KBM-7 (cell line): ENCODE measurements at regions not wholly inside any gene's neighbourhood (a gene's known extent, or its start where the extent isn't known, plus 50 kb on each side); places are given as distances from the start of the nearest gene placed in this dataset.
"Not testable (repeated sequence)": the region's sequence is repeated elsewhere in the genome, so short reads cannot be mapped to it uniquely, and the experiment has no call there.

Experiments
- DNase-seq: peaks from one replicate; pipeline ENCODE4 v3.0.0-alpha.2; 2015
- in situ Hi-C: fragments of 300-500 bp; cut with MboI; formaldehyde crosslinking; loops from 2 replicates; pipeline ENCODE4 v1.14.3; 2020; ENCODE audit warnings: low sequenced_read_pairs, low pct_unique_long_range_greater_than_20kb, mixed read lengths

DNA sequence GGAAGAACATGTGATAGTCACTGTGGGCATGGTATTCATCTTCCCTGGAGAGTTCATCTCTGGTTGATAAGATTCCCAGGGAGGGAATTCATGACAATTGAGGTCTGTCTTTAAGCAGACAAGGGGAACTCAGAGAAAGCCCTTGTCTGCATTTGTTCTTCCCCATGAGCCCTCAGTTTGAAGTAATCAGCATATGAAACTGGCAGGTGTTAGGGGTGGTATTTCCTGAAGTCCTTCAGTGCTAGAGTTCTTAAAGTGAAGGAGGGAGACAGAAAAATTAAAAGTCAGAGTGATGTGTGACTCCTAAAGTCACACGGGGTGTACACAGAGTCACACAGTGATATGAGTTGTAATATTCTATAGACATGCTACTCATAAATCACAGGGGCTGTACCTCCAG, 60.6 kb upstream of the SYK start:
- DNase-seq: no peak
- in situ Hi-C loops: no loop called here

DNA sequence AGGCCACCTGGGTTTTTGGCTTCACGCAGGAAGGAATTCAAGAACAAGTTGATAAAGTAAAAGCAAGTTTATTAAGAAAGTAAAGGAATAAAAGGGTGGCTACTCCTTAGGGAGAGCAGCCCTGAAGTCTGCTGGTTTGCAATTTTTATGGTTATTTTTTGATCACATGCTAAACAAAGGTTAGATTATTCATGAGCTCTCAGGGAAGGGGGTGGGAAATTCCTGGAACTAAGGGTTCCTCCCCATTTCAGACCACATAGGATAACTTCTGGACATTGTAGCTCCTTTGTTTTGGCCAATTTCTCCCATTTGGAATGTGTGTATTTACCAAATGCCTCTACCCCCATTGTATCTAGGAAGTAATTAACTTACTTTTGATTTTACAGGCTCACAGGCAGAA, 63.9 kb upstream of the SYK start:
- in situ Hi-C loops: no loop called here
- DNase-seq: no peak

DNA sequence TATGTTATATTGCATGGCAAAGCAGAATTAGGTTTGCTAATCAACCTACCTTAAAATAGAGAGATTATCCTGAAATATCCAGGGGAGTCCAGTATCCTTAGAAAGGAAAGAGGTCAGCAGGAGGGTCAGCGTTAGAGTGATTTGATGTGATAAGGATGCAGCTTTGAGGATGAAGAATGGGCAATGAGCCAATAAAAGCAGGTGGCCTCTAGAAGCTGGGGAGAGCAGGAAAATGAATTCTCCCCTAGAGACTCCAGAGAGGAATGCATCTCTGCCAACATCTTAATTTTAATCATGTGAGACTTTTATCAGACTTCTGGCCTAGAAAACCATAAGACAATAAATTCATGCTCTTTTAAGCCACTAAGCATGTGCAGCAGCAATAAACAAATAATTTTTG, 65.7 kb upstream of the SYK start:
- no peak for DNase-seq
- in situ Hi-C loops: no loop called here

DNA sequence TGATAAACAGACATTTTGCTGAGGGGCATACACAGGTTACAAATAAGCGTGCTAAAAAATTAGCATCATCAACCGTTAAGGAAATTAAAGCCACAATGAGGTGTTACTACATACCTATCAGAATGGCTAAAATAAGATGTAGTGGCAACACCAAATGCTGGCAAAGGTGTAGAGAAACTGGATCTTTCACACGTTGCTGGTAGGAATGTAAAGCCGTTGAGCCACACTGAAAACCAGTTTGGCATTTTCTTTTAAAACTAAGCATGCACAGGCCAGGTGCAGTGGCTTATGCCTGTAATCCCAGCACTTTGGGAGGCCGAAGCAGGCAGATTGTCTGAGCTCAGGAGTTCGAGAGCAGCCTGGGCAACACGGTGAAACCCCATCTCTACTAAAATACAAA, 67.0 kb upstream of the SYK start:
- no peak for DNase-seq
- in situ Hi-C loops: no loop called here

DNA sequence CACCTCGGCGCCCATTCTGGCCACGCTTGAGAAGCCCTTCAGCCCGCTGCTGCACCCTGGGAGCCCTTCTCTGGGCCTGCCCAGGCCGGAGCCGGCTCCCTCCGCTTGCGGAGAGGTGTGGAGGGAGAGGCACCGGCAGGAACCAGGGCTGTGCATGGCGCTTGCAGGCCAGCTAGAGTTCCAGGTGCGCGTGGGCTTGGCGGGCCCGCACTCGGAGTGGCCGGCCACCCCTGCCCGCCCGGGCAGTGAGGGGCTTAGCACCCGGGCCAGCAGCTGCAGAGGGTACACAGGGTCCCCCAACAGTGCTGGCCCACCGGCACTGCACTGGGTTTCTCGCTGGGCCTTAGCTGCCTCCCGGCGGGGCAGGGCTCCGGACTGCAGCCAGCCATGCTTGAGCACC, 72.3 kb upstream of the SYK start:
- in situ Hi-C loops: no loop called here
- DNase-seq: no peak

DNA sequence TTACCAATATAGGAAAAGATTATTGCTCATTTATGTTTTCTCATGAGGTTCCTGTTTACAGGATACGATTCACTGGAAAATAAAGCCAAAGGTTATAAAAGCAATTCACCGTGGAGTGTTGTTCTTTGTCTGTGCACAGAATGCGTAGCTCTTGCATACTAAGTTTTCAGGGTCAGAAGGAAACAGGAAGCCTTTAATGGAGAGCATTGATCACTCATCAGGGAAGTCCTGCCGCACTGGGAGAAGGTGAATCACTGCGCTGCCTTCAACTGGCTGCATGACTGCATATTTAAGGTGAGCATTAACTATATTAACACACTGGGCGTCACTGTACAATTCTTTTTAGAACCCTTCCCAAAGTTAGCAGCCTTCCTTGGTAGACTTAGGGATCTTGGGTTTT, 74.1 kb upstream of the SYK start:
- no peak for DNase-seq
- in situ Hi-C loops: no loop called here

DNA sequence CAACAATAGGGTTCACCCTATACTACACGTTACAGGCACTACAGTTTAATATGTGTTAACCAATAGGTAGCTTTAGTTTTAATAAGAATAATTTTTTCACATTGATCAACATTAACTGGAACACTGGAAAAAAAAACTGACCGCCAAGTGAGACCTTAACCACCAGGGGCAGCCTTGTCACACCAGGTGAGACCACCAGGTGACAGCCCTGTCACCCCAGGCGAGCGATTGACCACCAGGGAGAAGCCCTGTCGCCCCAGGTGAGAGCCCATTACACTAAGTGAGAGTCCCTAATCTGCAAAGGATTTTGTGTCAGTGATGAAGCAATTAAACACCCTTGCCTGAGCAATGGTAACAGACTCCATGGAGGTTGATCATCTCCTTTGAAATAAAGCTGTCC, 75.4 kb upstream of the SYK start:
- DNase-seq: no peak
- in situ Hi-C loops: no loop called here

DNA sequence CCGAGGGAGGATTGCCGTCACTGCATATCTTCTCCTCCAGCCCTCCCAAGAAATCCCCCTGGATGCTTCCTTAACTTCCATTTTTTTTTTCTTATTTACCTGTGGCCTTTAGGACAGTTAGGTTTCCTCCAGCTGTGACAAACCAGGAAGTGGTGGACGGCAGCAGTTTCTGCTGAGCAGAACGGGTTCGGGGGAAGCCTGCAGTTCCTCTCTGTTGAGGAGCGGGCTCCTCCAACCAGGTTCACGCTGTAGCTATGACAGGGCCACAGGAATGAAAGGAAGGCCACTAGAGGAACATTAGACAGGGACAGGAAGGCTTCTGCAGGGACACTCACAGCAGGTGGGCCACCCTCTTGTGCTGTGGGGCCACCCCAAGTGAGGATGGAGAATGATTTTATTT, 76.7 kb upstream of the SYK start:
- peak; percentile 25 for DNase-seq
- in situ Hi-C loops: no loop called here

DNA sequence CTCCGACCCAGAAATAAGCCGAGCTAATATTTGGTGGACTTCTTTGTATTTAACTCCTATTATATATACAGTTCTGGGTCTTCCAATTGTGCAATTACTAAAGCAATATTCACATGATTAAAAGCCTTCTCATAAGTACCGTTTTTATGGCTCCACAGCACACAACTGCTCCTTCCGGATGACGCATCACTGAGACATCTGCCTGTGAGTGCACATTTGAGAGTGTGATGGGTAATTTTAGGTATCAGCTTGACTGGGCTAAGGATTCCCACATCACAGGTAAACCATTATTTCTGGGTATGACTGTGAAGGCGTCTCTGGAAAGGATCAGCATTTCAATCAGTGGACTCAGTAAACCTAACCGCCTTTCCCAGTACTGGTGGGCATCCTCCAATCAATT, 77.5 kb upstream of the SYK start:
- in situ Hi-C loops: no loop called here
- DNase-seq: no peak

DNA sequence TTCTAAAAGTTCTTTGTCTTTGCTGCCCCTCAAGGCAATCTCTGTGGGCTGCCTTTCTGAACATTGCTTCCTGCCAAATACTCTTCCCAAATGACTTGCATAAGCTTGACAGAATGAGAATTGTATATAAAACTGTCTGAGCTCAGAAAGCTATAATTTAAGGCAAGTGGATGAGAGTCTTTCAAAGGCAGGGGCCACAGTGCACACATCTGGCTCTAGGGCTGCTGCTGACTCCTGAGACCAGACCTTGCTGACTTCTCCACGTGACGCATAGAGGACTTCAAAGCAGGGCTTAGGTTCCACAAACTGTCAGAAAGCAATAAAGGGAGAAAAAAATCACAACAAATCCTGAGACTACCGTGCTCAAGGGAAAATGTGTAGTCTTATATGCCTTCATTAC, 79.4 kb upstream of the DIRAS2 start:
- in situ Hi-C loops: no loop called here
- DNase-seq: no peak

DNA sequence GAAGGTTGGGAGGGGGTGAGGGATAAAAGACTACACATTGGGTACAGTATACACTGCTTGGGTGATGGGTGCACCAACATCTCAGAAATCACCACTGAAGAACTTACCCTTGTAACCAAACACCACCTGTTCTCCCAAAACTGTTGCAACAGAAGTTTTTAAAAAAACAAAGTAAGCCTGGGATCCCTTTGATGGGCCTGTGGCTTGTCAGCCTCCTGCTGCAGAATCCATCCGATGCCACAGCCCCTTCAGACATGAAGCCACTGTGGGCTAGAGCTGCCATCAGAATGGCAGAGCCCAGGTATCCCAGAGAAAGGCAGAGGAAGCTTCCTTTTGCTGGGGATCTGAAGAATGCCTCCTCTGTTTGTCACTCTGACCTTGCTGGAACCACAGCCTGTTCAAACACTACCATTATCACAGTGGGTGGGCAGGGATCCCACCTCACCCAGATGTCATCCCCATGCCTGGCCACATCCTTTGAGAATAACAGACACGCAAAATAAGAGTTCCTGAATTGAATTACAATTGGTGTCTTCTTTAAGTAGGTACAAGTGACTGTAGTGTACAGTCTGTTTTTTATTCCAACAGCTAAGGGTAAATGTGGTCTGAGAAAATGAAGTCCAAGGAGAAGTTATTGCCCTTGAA, 78.1 kb upstream of the DIRAS2 start:
- in situ Hi-C loops: no loop called here
- DNase-seq: no peak

DNA sequence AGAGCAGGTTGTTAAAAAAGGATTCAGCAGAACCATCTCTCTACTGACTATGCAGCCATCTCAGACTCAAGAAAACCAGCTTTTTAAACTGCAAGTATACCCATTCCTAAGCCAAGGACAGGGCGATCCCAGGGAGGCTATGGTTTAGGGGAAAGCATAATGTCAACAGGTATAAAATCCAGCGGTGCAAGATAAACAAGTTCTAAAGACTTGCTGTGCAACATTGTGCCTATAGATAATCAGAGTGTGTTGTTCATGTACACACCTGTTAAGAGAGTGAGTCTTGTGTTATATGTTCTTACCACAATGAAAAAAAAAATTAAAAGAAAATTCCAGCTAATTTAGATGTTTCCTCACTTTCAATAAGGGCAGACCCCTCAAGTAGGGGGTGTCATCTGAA, 63.6 kb upstream of the DIRAS2 start:
- no peak for DNase-seq
- in situ Hi-C loops: no loop called here

DNA sequence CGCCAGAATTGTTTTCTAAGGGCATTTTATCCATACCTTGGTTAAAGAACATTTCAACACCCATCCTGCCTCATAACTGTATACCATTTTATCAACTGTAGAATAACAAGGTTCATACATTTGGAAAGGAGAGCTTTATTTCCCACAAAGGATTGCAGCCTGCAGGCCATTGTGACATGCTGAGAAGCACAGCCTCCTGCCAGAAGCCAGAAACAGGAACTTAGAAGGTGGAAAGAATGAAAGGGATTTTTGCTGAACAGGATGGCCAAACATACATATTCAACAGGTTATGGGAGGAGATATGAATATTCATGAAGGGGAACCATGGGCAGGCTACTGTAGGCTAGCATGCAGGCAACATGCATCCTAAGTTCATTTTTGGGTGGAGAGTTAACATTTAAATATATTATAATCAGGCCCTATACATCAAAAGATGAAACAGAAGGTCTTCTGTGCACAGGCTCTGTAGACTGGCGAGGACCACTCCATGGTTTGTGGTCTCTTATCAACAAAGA, 59.9 kb upstream of the DIRAS2 start:
- DNase-seq: no peak
- in situ Hi-C loops: no loop called here

DNA sequence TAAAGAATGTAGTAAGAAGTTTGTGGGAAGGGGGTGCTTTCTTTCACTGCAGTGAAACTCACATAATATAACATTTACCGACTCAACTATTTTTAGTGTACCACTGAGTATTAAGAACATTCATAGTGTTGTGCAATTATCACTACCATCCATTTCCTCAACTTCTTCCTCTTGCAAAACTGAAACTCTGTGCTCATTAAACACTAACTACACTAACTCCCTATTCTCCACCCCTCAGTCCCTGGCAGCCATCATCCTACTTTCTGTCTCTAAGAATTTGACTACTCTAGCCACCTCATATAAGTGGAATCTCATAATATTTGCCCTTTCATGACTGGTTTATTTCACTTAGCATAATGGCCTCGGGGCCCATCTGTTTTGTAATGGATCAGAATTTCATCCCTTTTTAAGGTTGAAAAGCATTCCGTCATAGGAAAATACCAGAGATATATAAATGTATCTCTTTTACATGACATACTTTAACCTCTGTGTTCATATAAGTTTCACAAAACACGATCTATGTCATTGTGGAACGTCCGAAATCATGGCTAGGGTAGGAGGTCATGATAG, 56.3 kb upstream of the DIRAS2 start:
- in situ Hi-C loops: no loop called here
- DNase-seq: no peak

DNA sequence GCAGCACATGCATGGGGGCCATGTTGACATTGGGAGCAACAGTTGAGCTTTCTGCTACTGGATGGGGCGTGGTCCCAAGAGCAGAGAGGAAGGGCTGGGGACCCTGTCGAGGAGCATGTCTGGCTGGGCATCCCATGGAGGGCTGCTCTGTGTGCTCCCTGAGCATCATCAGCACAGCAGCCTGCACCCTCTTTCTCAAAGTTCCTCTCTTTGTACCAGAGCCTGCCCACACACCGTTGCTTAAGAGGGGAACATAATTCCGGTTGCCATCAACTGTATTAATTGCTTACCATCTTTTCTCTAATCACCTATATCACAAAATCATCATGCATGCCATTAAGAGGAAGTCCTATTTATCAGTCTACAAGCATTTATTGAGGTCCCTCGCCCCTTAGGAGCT, 55.2 kb upstream of the DIRAS2 start:
- in situ Hi-C loops: no loop called here
- DNase-seq: no peak

DNA sequence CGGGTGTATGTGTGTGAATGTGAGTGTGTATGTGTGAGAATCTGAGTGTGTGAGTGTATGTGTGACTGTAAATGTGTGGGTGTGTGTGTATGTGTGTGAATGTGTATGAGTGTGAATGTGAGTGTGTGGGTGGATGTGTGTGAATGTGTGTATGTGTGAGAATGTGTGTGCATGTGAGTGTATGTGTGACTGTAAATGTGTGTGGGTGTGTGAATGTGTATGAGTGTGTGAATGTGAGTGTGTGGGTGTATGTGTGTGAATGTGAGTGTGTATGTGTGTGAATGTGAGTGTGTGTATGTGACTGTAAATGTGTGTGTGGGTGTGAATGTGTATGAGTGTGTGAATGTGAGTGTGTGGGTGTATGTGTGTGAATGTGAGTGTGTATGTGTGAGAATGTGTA, 51.6 kb upstream of the DIRAS2 start:
- in situ Hi-C loops, DNase-seq: not testable (repeated sequence)
